ENCODE measurements at regions not wholly inside any gene's neighbourhood (a gene's known extent, or its start where the extent isn't known, plus 50 kb on each side); places are given as distances from the start of the nearest gene placed in this dataset.
"Not testable (repeated sequence)": the region's sequence is repeated elsewhere in the genome, so short reads cannot be mapped to it uniquely, and the experiment has no call there.

DNA sequence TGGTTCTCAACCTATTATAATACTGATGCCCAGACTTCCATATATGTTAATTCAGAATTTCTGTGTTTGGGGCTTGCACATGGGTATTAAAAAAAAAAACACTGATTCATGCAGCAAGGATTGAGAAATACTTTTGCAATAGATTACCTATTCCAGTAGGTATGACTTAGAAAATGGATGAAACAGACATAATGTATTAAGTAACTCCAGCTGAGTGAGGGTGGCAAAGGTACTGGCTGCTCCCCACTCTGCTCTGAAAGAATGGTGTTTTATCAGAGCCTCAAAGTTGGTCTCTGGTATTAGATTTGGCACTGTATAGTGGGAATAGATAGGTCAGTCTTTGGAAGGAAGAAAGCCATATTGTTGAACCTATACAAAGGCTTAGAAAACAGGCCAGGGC lies 234.3 kb upstream of the FOLH1 start:
- no peak overlapping the region for H2AFZ ChIP-seq (replicated peaks; ENCODE audit: low read length, poor library complexity)
- H2AK9ac ChIP-seq (replicated peaks; ENCODE audit: low read depth, low read length, poor library complexity): no peak overlapping the region
- in situ Hi-C loops (cut with MboI; ENCODE audit: low sequenced_read_pairs): no loop called here
- no peak overlapping the region for H4K91ac ChIP-seq (ENCODE audit: insufficient read depth, low read depth, low read length)
- DNase-seq: no peak
- H3K9me3 ChIP-seq (ENCODE audit: control insufficient read depth, insufficient read depth, low read length): no peaks in the 10 kb centered on the region
- dilution Hi-C loops (cut with HindIII; ENCODE audit: low sequenced_read_pairs, unreplicated experiment): no loop called here
- H3K9me1 ChIP-seq (ENCODE audit: insufficient read depth, low read length): no peaks in the 10 kb centered on the region
- H3K4me1 ChIP-seq (ENCODE audit: control insufficient read depth, insufficient read depth, low read length): no peaks in the 10 kb centered on the region
- POLR2A ChIA-PET (ENCODE audit: unreplicated experiment): no interaction called here
- H3K4me3 ChIP-seq (ENCODE audit: insufficient read depth, low read depth, low read length): no peak overlapping the region
- H3K36me3 ChIP-seq (ENCODE audit: control insufficient read depth, insufficient read depth, low read length): no peaks in the 10 kb centered on the region
- no TSS peak for BruUV-seq (replicated peaks)
- H2BK5ac ChIP-seq (ENCODE audit: low read depth, low read length, poor library complexity, severe bottlenecking): no peak overlapping the region
- no peaks in the 10 kb centered on the region for H3K79me1 ChIP-seq (ENCODE audit: low read depth in 1 of 2, low read length in 2 of 2)
- H2AK5ac ChIP-seq (ENCODE audit: low read depth, low read length): no peak overlapping the region
- H3K14ac ChIP-seq (replicated peaks; ENCODE audit: low read depth, low read length): no peak overlapping the region
- no peak overlapping the region for H3K4ac ChIP-seq (ENCODE audit: low read depth, low read length)
- H3K18ac ChIP-seq (ENCODE audit: low read depth, low read length): no peak overlapping the region
- no peak overlapping the region for H3K56ac ChIP-seq (ENCODE audit: extremely low read depth, insufficient read depth, low read length)
- H3K27ac ChIP-seq (ENCODE audit: insufficient read depth, low read length): no peak overlapping the region
- H2BK120ac ChIP-seq (ENCODE audit: low read depth, low read length): no peak overlapping the region
- no peaks in the 10 kb centered on the region for H4K20me1 ChIP-seq (ENCODE audit: insufficient read depth, low read length)
- no peak overlapping the region for H2BK15ac ChIP-seq (ENCODE audit: low read depth, low read length)
- no peak overlapping the region for H4K8ac ChIP-seq (ENCODE audit: low read depth in 2 of 2, low read length in 2 of 2)
- no peak overlapping the region for H3K4me2 ChIP-seq (ENCODE audit: low read depth, low read length)
- no peak overlapping the region for H2BK20ac ChIP-seq (ENCODE audit: low read depth, low read length)
- no peak for ATAC-seq (ENCODE audit: low read depth)
- TF ChIP-seq MAZ (IDR thresholded peaks at IDR 0.05; ENCODE audit: borderline replicate concordance, low read depth, low read length): no peak
- TF ChIP-seq, protein P1, sequence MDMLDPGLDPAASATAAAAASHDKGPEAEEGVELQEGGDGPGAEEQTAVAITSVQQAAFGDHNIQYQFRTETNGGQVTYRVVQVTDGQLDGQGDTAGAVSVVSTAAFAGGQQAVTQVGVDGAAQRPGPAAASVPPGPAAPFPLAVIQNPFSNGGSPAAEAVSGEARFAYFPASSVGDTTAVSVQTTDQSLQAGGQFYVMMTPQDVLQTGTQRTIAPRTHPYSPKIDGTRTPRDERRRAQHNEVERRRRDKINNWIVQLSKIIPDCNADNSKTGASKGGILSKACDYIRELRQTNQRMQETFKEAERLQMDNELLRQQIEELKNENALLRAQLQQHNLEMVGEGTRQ (IDR thresholded peaks at IDR 0.05; ENCODE audit: low read depth, low read length): no peak
- TF ChIP-seq CEBPB (IDR thresholded peaks at IDR 0.05; ENCODE audit: low read depth, low read length): no peak
- H3K9ac ChIP-seq (ENCODE audit: low read depth, low read length): no peak overlapping the region
- H4K5ac ChIP-seq (ENCODE audit: low read depth, low read length): no peak overlapping the region
- CTCF ChIA-PET: no interaction called here
- no peak overlapping the region for H3K23ac ChIP-seq (ENCODE audit: low read depth, low read length)
- no peaks in the 10 kb centered on the region for H3K27me3 ChIP-seq (ENCODE audit: control insufficient read depth, insufficient read depth, low read length)
- intact Hi-C loops (cut with micrococcal nuclease): loop anchor here (10.0 kb wide), 1 partner anchor 62 kb away; no protein-coding TSS in a partner anchor

DNA sequence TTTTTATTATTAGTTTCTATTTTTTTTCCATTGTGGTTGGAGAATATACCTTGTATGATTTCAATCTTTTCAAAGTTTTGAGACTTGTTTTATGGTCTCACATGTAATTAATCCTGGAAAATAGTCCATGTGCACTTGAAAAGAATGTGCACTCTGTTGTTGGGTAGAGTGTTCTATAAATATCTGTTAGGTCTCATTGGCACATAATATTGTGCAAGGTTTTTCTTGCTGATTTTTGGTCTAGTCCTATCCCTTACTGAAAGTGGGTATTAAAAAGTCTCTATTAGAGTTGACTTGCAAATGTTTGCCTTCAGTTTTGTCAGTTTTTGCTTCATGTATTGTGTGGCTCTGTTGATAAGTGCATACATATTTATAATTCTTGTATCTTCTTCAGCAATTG lies 231.5 kb upstream of the FOLH1 start:
- H3K4me2 ChIP-seq (ENCODE audit: low read depth, low read length); H2BK20ac ChIP-seq (ENCODE audit: low read depth, low read length); CTCF ChIA-PET; H3K9me3 ChIP-seq (ENCODE audit: control insufficient read depth, insufficient read depth, low read length); H2AK5ac ChIP-seq (ENCODE audit: low read depth, low read length); H3K18ac ChIP-seq (ENCODE audit: low read depth, low read length); H3K4ac ChIP-seq (ENCODE audit: low read depth, low read length); H4K8ac ChIP-seq (ENCODE audit: low read depth in 2 of 2, low read length in 2 of 2); H3K56ac ChIP-seq (ENCODE audit: extremely low read depth, insufficient read depth, low read length); H3K4me3 ChIP-seq (ENCODE audit: insufficient read depth, low read depth, low read length); DNase-seq; H3K27me3 ChIP-seq (ENCODE audit: control insufficient read depth, insufficient read depth, low read length); BruUV-seq (replicated peaks); H3K36me3 ChIP-seq (ENCODE audit: control insufficient read depth, insufficient read depth, low read length); H3K23ac ChIP-seq (ENCODE audit: low read depth, low read length); ATAC-seq (ENCODE audit: low read depth); H2BK5ac ChIP-seq (ENCODE audit: low read depth, low read length, poor library complexity, severe bottlenecking); H3K79me1 ChIP-seq (ENCODE audit: low read depth in 1 of 2, low read length in 2 of 2); H4K5ac ChIP-seq (ENCODE audit: low read depth, low read length); H4K91ac ChIP-seq (ENCODE audit: insufficient read depth, low read depth, low read length); H3K14ac ChIP-seq (replicated peaks; ENCODE audit: low read depth, low read length); H2AK9ac ChIP-seq (replicated peaks; ENCODE audit: low read depth, low read length, poor library complexity); in situ Hi-C loops (cut with MboI; ENCODE audit: low sequenced_read_pairs); H2BK15ac ChIP-seq (ENCODE audit: low read depth, low read length); H2AFZ ChIP-seq (replicated peaks; ENCODE audit: low read length, poor library complexity); H2BK120ac ChIP-seq (ENCODE audit: low read depth, low read length); H3K4me1 ChIP-seq (ENCODE audit: control insufficient read depth, insufficient read depth, low read length); POLR2A ChIA-PET (ENCODE audit: unreplicated experiment); H3K9me1 ChIP-seq (ENCODE audit: insufficient read depth, low read length); dilution Hi-C loops (cut with HindIII; ENCODE audit: low sequenced_read_pairs, unreplicated experiment); H4K20me1 ChIP-seq (ENCODE audit: insufficient read depth, low read length); H3K9ac ChIP-seq (ENCODE audit: low read depth, low read length); H3K27ac ChIP-seq (ENCODE audit: insufficient read depth, low read length): not testable (repeated sequence)
- intact Hi-C loops (cut with micrococcal nuclease): loop anchor here (10.0 kb wide), 1 partner anchor 65 kb away; no protein-coding TSS in a partner anchor

All from IMR-90 (cell line).